ENCODE measurements at regions not wholly inside any gene's neighbourhood (a gene's known extent, or its start where the extent isn't known, plus 50 kb on each side); places are given as distances from the start of the nearest gene placed in this dataset.

- TF ChIP-seq CTCF (IDR thresholded peaks at IDR 0.05) (no peak), POLR2A (IDR thresholded peaks at IDR 0.05) (no peak)
Measured at GRCh38 chr13:70505809-70506208, 397.6 kb upstream of the KLHL1 start.
